ENCODE measurements at regions not wholly inside any gene's neighbourhood (a gene's known extent, or its start where the extent isn't known, plus 50 kb on each side); places are given as distances from the start of the nearest gene placed in this dataset.

DNA sequence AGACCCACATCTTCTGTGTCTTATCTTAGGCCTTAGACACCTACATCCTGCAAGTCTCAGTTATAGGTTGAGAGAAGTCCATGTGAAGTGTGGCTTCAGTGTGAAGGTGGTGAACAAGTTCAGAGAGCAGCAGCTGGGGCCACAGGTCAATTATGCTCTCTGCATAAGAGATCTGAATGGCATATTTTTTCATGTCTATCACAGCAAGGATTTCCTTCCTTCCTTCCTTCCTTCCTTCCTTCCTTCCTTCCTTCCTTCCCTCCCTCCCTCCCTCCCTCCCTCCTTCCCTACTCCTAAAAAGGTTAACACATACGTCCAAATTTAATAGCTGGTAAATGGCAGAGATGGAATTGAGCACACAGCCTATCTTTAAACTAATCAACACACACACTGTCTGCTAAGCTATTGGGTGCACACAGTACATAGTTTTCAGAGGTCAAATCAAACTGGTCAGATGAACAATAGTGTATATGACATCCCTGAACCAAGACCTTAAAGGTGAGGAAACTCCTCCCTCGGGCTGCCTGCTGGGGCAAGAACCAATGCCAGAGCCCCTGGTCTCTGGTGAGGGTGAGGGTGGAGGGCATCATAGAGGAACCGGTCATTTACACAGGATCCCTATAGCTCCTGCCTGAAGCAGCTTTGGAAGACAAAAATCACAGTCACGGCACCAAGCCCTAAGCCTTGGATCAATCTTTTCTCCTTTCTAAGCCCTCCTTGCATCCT, 240.9 kb downstream of the ICOS start:
- Histone ChIP-seq H3K27ac (ENCODE audit: low read depth, low read length, poor library complexity, severe bottlenecking) (no peak overlapping the region), H3K36me3 (ENCODE audit: insufficient read depth, low read length) (no peaks in the 10 kb centered on the region), H4K20me1 (ENCODE audit: insufficient read depth, low read length) (no peaks in the 10 kb centered on the region), H3K4me3 (ENCODE audit: low read depth, low read length, poor library complexity, severe bottlenecking) (no peak overlapping the region), H3K9me3 (ENCODE audit: low read length) (no peaks in the 10 kb centered on the region), H3K27me3 (ENCODE audit: insufficient read depth, low read length) (no peaks in the 10 kb centered on the region), H3K79me2 (ENCODE audit: insufficient read depth, low read length) (no peaks in the 10 kb centered on the region), H3K4me2 (ENCODE audit: low read length) (no peak overlapping the region), H3K9me2 (ENCODE audit: low read depth, low read length) (no peaks in the 10 kb centered on the region), H3F3A (ENCODE audit: insufficient read depth, low read length) (no peaks in the 10 kb centered on the region), H3K9ac (ENCODE audit: low read length) (no peak overlapping the region), H3K4me1 (ENCODE audit: insufficient read depth, low read length, severe bottlenecking) (no peaks in the 10 kb centered on the region), H2AFZ (ENCODE audit: low read length) (no peak overlapping the region)
- TF ChIP-seq EZH2 (IDR thresholded peaks at IDR 0.05; ENCODE audit: borderline replicate concordance, low read length) (no peak), CTCF (IDR thresholded peaks at IDR 0.05; ENCODE audit: low read length) (no peak)

DNA sequence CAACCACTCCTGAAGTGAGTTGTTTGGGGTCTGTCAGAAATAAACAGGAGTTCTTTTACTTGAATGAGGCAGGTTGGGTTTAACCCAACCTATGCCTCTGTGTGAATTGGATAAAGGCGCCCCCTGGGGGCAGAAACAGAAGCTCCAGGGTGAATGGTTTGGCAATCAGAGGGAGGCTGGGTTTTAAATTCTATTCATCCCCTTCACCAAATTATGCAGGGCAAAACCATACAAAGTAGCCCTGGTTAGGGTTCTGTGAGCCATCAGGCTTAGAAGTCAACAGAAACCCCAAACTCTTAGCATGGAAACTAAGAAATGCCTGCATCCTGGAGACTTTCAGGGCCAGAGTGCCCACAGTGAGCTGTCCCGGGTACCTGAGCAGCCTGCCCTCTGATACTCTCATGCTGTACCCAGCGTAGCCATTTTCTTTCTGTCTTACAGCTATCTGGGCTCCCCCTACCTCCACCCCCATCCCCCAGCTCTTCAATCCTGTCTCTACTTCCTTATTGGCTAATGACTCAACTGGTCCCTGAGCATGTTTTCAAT, 241.5 kb downstream of the ICOS start:
- Histone ChIP-seq H2AFZ (ENCODE audit: low read length) (no peak overlapping the region), H4K20me1 (ENCODE audit: insufficient read depth, low read length) (no peaks in the 10 kb centered on the region), H3K9ac (ENCODE audit: low read length) (no peak overlapping the region), H3K9me3 (ENCODE audit: low read length) (no peaks in the 10 kb centered on the region), H3K4me1 (ENCODE audit: insufficient read depth, low read length, severe bottlenecking) (no peaks in the 10 kb centered on the region), H3K27ac (ENCODE audit: low read depth, low read length, poor library complexity, severe bottlenecking) (no peak overlapping the region), H3F3A (ENCODE audit: insufficient read depth, low read length) (no peaks in the 10 kb centered on the region), H3K79me2 (ENCODE audit: insufficient read depth, low read length) (no peaks in the 10 kb centered on the region), H3K4me3 (ENCODE audit: low read depth, low read length, poor library complexity, severe bottlenecking) (no peak overlapping the region), H3K27me3 (ENCODE audit: insufficient read depth, low read length) (no peaks in the 10 kb centered on the region), H3K36me3 (ENCODE audit: insufficient read depth, low read length) (no peaks in the 10 kb centered on the region), H3K4me2 (ENCODE audit: low read length) (no peak overlapping the region), H3K9me2 (ENCODE audit: low read depth, low read length) (no peaks in the 10 kb centered on the region)
- TF ChIP-seq EZH2 (IDR thresholded peaks at IDR 0.05; ENCODE audit: borderline replicate concordance, low read length): no peak
- peak; percentile 72 for TF ChIP-seq CTCF (IDR thresholded peaks at IDR 0.05; ENCODE audit: low read length)

DNA sequence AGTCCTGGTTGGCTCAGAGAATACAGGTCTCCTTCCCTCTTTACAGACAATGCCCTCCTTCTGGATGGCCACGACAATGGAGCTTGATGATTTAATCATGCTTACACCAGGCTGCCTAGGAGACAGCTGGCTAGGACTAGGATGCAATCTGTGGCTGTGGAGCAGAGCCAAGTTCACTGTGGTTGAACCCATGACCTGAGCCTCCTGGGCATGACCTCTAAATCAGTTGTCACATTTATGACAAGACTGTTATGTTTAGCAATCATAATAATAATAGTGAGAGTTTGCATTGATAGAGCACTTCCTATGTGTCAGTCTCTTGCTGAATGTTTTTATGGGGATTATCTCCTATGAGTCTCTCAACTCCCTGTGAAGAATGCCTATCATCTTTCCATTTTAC, 244.1 kb downstream of the ICOS start:
- TF ChIP-seq EZH2 (IDR thresholded peaks at IDR 0.05; ENCODE audit: borderline replicate concordance, low read length): no peak
- TF ChIP-seq CTCF (IDR thresholded peaks at IDR 0.05; ENCODE audit: low read length): no peak
- H2AFZ ChIP-seq (ENCODE audit: low read length): no peak overlapping the region

More for the DNA sequence above, 244.1 kb downstream of the ICOS start:
- no peaks in the 10 kb centered on the region for H3K36me3 ChIP-seq (ENCODE audit: insufficient read depth, low read length)
- no peaks in the 10 kb centered on the region for H3K27me3 ChIP-seq (ENCODE audit: insufficient read depth, low read length)
- no peaks in the 10 kb centered on the region for H3K9me2 ChIP-seq (ENCODE audit: low read depth, low read length)
- H3K4me3 ChIP-seq (ENCODE audit: low read depth, low read length, poor library complexity, severe bottlenecking): no peak overlapping the region
- no peaks in the 10 kb centered on the region for H3K79me2 ChIP-seq (ENCODE audit: insufficient read depth, low read length)
- no peak overlapping the region for H3K4me2 ChIP-seq (ENCODE audit: low read length)
- no peak overlapping the region for H3K9ac ChIP-seq (ENCODE audit: low read length)
- H3K9me3 ChIP-seq (ENCODE audit: low read length): no peaks in the 10 kb centered on the region
- no peak overlapping the region for H3K27ac ChIP-seq (ENCODE audit: low read depth, low read length, poor library complexity, severe bottlenecking)
- H3F3A ChIP-seq (ENCODE audit: insufficient read depth, low read length): no peaks in the 10 kb centered on the region
- H3K4me1 ChIP-seq (ENCODE audit: insufficient read depth, low read length, severe bottlenecking): no peaks in the 10 kb centered on the region
- H4K20me1 ChIP-seq (ENCODE audit: insufficient read depth, low read length): no peaks in the 10 kb centered on the region
